Endothelial cell (in vitro differentiated cells): ENCODE measurements at regions not wholly inside any gene's neighbourhood (a gene's known extent, or its start where the extent isn't known, plus 50 kb on each side); places are given as distances from the start of the nearest gene placed in this dataset.

ENCODE experiments used
- DNase-seq: peaks from one replicate; pipeline ENCODE4 v3.0.0; 2021; ENCODE audit warnings: low spot score
- H3K27ac Mint-ChIP-seq: one replicate; pipeline ENCODE4 v1.8.0; 2021; ENCODE audit warnings: mixed read lengths, inconsistent platforms; ENCODE audit not compliant: unreplicated experiment
- H3K27me3 Mint-ChIP-seq: one replicate; pipeline ENCODE4 v1.8.0; 2021; ENCODE audit warnings: mild to moderate bottlenecking, moderate library complexity, mixed read lengths, inconsistent platforms; ENCODE audit not compliant: unreplicated experiment
- H3K36me3 Mint-ChIP-seq: one replicate; pipeline ENCODE4 v1.8.0; 2021; ENCODE audit warnings: mild to moderate bottlenecking, low read depth, mixed read lengths, inconsistent platforms; ENCODE audit not compliant: unreplicated experiment
- H3K4me1 Mint-ChIP-seq: one replicate; pipeline ENCODE4 v1.8.0; 2021; ENCODE audit warnings: mild to moderate bottlenecking, mixed read lengths, inconsistent platforms; ENCODE audit not compliant: unreplicated experiment
- H3K4me3 Mint-ChIP-seq: one replicate; pipeline ENCODE4 v1.8.0; 2021; ENCODE audit warnings: mild to moderate bottlenecking, mixed read lengths, inconsistent platforms; ENCODE audit not compliant: unreplicated experiment
- H3K9me3 Mint-ChIP-seq: one replicate; pipeline ENCODE4 v1.8.0; 2021; ENCODE audit warnings: mixed read lengths, inconsistent platforms; ENCODE audit not compliant: unreplicated experiment
- CTCF ChIP-seq: fragments of 200-600 bp; sonication (generic); IDR thresholded peaks from one replicate; pipeline ENCODE4 v1.5.0; 2021; ENCODE audit warnings: antibody characterized with exemption; ENCODE audit not compliant: unreplicated experiment

- TF ChIP-seq CTCF, result no peak
- H3K27me3 Mint-ChIP-seq, result no peaks in the 10 kb centered on the region
- no peak for DNase-seq
- H3K4me3 Mint-ChIP-seq, result no peak overlapping the region
- H3K9me3 Mint-ChIP-seq, result peaks cover 5% of the 10 kb centered on the region
- no peaks in the 10 kb centered on the region for H3K4me1 Mint-ChIP-seq
- no peaks in the 10 kb centered on the region for H3K36me3 Mint-ChIP-seq
- no peak overlapping the region for H3K27ac Mint-ChIP-seq
Measured at GRCh38 chr10:52663161-52663560, 109.4 kb downstream of the MBL2 start.

- Mint-ChIP-seq H3K27me3 (no peaks in the 10 kb centered on the region), H3K4me1 (no peaks in the 10 kb centered on the region), H3K27ac (no peak overlapping the region), H3K9me3 (peaks cover 5% of the 10 kb centered on the region), H3K4me3 (no peak overlapping the region), H3K36me3 (no peaks in the 10 kb centered on the region)
- TF ChIP-seq CTCF, result no peak
- DNase-seq, result no peak
Measured at GRCh38 chr10:52664629-52665028, 108.0 kb downstream of the MBL2 start.

DNA sequence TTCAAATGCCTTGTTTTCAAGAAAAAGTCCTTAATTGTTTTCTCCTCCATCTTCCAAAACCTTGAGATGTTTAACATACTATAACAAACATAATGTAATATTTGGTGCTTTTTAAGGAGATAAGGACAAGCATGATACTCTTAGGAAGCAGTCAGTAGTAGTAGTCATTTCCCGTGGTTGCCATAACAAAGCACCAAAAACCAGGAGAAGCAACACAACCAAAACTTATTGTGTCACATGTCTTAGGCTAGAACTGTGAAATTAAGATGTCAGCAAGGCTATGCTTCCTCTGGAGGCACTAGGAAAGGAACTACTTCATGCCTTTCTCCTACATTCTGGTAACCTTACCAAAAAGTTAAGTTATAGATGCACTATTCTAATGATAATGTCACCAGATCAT is 106.8 kb downstream of the MBL2 start:
- Mint-ChIP-seq H3K4me3 (no peak overlapping the region), H3K9me3 (peaks cover 5% of the 10 kb centered on the region), H3K27ac (no peak overlapping the region), H3K36me3 (no peaks in the 10 kb centered on the region), H3K4me1 (no peaks in the 10 kb centered on the region), H3K27me3 (no peaks in the 10 kb centered on the region)
- no peak for DNase-seq
- no peak for TF ChIP-seq CTCF

GRCh38 chr10:52666931-52667330 is 105.7 kb downstream of the MBL2 start:
- TF ChIP-seq CTCF, result no peak
- H3K4me1 Mint-ChIP-seq, result no peaks in the 10 kb centered on the region
- H3K4me3 Mint-ChIP-seq, result no peak overlapping the region

DNA sequence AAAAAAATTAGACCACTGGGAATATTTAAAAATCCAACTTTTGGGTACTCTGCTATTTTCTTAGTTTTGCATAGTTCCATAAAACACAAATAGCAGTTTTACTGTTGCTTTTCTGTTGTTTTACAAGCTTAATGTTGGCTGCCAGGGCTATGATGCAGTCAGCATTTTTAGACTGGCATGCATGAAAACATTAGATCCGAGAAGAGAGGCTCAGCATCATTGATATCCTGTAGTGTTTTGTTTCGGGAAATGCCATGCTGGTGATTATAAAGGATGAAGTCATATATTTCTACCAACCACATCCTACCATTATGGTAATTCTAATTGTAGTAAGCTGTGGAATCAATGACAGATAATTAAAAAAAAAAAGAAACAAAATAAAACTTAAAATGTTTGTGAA is 104.6 kb downstream of the MBL2 start:
- Mint-ChIP-seq H3K9me3 (peaks cover 5% of the 10 kb centered on the region), H3K36me3 (no peaks in the 10 kb centered on the region), H3K4me1 (no peaks in the 10 kb centered on the region), H3K4me3 (no peak overlapping the region), H3K27me3 (no peaks in the 10 kb centered on the region), H3K27ac (no peak overlapping the region)
- no peak for TF ChIP-seq CTCF
- no peak for DNase-seq

More at GRCh38 chr10:52666931-52667330, 105.7 kb downstream of the MBL2 start:
- no peak for DNase-seq
- H3K36me3 Mint-ChIP-seq, result no peaks in the 10 kb centered on the region
- no peaks in the 10 kb centered on the region for H3K27me3 Mint-ChIP-seq
- H3K27ac Mint-ChIP-seq, result no peak overlapping the region
- H3K9me3 Mint-ChIP-seq, result peaks cover 5% of the 10 kb centered on the region
